ENCODE measurements at regions not wholly inside any gene's neighbourhood (a gene's known extent, or its start where the extent isn't known, plus 50 kb on each side); places are given as distances from the start of the nearest gene placed in this dataset.

GRCh38 chr9:78821126-78821822 is 524.3 kb downstream of the PSAT1 start:
- 24 to 31% methylated on average over 9 of the region's 9 CpGs for WGBS, 2 donors
- no peaks in the 10 kb centered on the region for H3K27me3 ChIP-seq
- ATAC-seq (peak; percentile 83 to 94 (median 91)), DNase-seq (peak in 3 of 6 donors; percentile 15 to 34 (median 16)), FAIRE-seq (no peak)
- peak; percentile 35 to 68 (median 52) for TF ChIP-seq CTCF (IDR thresholded peaks at IDR 0.05)
- peak overlapping the region in 2 of 4 donors; percentile 34 to 38 for H3K4me3 ChIP-seq
- no peaks in the 10 kb centered on the region for H3K9me3 ChIP-seq
- no peaks in the 10 kb centered on the region for H3K36me3 ChIP-seq
- no peaks in the 10 kb centered on the region for H3K4me1 ChIP-seq
- H3K27ac ChIP-seq: no peak overlapping the region
- intact Hi-C loops (cut with DNase I): no loop called here

GRCh38 chr9:78826527-78826926 is 529.6 kb downstream of the PSAT1 start:
- no peak overlapping the region for H3K4me3 ChIP-seq
- H3K27ac ChIP-seq: no peak overlapping the region
- DNase-seq (no peak), ATAC-seq (no peak), FAIRE-seq (no peak)
- H3K9me3 ChIP-seq: no peaks in the 10 kb centered on the region
- no peaks in the 10 kb centered on the region for H3K4me1 ChIP-seq
- 59 to 65% methylated on average over 3 of the region's 3 CpGs for WGBS, 2 donors
- TF ChIP-seq CTCF (IDR thresholded peaks at IDR 0.05): no peak
- intact Hi-C loops (cut with DNase I): no loop called here
- H3K36me3 ChIP-seq: no peaks in the 10 kb centered on the region
- H3K27me3 ChIP-seq: no peaks in the 10 kb centered on the region

DNA sequence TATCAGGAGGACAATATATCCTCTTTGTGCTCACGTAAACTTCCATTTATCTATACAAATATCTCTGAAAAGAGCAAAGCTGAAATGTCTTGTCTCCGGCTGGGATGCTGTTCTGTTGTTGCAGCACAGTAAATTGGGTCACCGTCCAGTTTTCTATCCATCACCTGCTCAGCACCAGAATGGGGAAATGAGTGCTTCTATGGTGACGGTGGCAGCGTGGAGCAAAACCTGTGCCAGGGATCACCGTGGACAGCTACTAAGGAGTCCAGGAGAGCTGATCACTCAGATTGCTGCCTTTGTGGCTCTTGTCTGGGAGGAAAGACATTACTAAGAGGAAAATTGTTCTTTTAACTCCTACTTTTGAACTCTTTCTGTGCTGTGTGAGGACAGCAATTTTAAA is 531.6 kb downstream of the PSAT1 start:
- DNase-seq (no peak), FAIRE-seq (no peak), ATAC-seq (no peak)
- intact Hi-C loops (cut with DNase I): no loop called here
- no peaks in the 10 kb centered on the region for H3K4me1 ChIP-seq
- no peaks in the 10 kb centered on the region for H3K36me3 ChIP-seq
- H3K27ac ChIP-seq: no peak overlapping the region
- no peaks in the 10 kb centered on the region for H3K9me3 ChIP-seq
- TF ChIP-seq CTCF (IDR thresholded peaks at IDR 0.05): no peak
- 70 to 76% methylated on average over 6 of the region's 6 CpGs for WGBS, 2 donors
- no peak overlapping the region for H3K4me3 ChIP-seq
- H3K27me3 ChIP-seq: no peaks in the 10 kb centered on the region

- intact Hi-C loops (cut with DNase I): no loop called here
- no peak for DNase-seq
- Histone ChIP-seq H3K36me3 (no peaks in the 10 kb centered on the region), H3K27me3 (no peaks in the 10 kb centered on the region), H3K9me3 (no peaks in the 10 kb centered on the region), H3K4me3 (no peak overlapping the region), H3K4me1 (no peaks in the 10 kb centered on the region), H3K27ac (no peak overlapping the region)
- no peak for ATAC-seq
- no peak for TF ChIP-seq CTCF (IDR thresholded peaks at IDR 0.05)
- no peak for FAIRE-seq
- WGBS, 2 donors: 82 to 95% methylated on average over 1 of the region's 1 CpG
Observed at GRCh38 chr9:78830301-78830700, 533.4 kb downstream of the PSAT1 start.

GRCh38 chr9:78831726-78832125 is 534.8 kb downstream of the PSAT1 start:
- no peaks in the 10 kb centered on the region for H3K4me1 ChIP-seq
- no peak for TF ChIP-seq CTCF (IDR thresholded peaks at IDR 0.05)
- DNase-seq (no peak), ATAC-seq (no peak), FAIRE-seq (no peak)
- no peak overlapping the region for H3K4me3 ChIP-seq
- H3K27ac ChIP-seq: no peak overlapping the region
- 21 to 38% methylated on average over 1 of the region's 1 CpG for WGBS, 2 donors
- H3K27me3 ChIP-seq: no peaks in the 10 kb centered on the region
- H3K36me3 ChIP-seq: no peaks in the 10 kb centered on the region
- intact Hi-C loops (cut with DNase I): no loop called here
- H3K9me3 ChIP-seq: no peaks in the 10 kb centered on the region

Data from pancreas (tissue), 10 donors.